ENCODE measurements at regions not wholly inside any gene's neighbourhood (a gene's known extent, or its start where the extent isn't known, plus 50 kb on each side); places are given as distances from the start of the nearest gene placed in this dataset.
"Not testable (repeated sequence)": the region's sequence is repeated elsewhere in the genome, so short reads cannot be mapped to it uniquely, and the experiment has no call there.

DNA sequence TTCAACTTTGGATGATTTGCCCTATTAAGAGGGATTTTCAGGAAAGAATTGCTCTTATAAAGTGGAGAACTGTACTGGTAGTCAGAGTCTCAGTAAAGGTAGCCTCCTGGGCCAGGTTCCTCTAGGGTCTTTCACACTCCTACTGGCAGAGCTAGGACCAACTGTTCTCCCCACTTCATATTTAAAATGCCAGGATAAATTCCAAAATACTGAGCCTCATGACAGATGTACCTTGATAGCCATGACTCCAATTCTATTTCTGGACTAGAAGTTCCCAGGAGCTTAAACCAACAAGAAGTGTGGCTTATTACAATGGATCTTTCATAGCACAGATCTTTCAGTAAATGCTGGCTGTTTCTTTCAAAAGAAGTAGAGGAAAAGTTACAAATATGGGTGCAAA is 126.5 kb downstream of the C12orf75 start:
- DNase-seq = no peak

DNA sequence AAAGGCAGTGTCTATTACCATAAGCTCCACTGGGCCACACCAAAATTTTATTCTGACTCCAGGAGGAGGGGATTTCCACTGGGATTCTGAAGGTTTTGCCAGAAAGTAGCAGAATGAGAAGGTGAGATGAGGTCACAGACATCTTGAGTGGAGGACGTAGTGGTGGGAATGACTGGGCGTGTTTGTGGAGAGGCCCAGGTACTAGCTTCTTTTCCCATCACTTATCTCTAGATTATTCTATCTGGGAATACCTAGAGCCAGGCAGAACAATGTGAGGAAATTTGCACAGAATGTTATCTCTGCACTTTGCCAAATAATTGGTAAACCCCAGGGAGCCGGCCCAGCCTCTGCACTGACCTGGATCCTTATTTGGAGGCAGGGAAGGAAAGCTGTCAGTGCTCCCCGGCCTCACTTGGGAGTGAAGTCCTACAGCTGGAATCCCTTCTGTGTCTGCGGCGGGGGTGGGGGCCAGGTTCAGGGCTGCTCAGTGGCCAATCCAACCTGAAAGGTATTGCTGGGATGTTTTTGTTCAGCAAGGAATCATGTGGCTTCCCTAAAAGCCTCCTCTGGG is 129.4 kb downstream of the C12orf75 start:
- DNase-seq = no peak

DNA sequence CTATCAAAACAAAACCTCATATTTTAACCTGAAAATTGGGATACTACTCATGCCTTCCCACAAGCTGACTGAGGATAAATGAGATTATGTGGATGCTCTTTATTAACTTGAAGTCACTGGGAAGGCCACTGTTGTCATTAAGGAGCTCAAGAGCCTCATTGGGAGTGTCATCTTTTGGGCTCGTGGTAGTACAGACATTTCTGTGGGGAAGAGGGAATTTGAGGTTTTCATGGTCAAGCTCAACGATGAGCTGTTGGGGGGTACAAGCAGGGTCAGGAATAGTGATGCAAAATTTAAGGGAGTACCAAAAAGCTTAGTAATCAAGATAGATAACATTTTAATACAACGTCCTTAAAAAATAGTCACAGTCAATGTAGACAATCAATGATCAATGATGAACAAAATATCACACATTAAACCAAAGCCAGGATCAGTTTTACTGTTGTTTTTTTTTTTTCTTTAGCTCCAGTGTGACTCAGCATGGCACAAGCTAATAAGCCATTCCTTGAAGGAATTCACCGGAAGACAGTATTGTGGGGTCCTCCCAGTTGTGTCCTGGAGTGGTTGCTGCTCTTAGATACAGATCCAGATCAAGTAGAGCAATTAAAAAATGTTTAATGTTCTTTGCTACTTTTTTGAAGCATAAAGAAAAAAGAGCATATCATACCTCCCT is 130.9 kb downstream of the C12orf75 start:
- no peak for DNase-seq

DNA sequence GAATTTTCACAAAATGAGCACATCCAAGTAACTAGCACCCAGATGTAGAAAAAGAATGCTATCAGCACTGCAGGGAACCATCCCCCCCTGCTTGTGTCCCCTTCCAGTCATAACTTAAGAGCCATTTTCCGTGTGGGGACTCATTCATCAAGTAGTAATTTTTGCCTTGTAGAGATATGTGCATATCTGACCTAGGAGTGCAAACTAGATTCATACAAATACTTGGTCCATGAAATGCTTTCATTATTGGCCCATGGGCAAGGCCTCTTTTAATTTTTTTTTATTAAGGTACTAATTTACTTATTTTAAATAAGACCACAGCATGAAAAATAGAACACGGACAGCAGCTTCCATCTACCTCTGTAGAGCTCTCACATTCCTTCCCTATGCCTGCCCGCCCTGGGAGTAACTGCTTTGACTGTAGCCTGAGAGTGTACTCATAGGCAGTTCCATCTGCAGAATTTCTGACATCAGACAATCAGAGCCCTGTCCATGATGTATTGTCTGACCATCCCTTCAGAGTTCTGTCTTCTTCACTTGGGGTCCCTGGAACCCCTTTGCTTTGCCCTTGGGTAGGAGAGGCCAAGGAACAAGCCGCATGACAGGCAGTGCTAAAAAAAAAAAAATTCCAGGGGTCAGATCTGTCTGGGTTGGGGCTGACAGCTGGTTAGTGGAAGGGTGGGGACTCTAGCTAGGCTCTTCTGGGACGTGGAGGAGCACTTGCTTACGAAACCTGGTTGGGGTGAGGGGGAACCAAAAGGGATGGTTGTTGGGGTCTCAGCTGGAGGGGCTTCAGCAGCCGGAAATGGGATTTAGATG is 131.7 kb downstream of the C12orf75 start:
- no peak for DNase-seq

DNA sequence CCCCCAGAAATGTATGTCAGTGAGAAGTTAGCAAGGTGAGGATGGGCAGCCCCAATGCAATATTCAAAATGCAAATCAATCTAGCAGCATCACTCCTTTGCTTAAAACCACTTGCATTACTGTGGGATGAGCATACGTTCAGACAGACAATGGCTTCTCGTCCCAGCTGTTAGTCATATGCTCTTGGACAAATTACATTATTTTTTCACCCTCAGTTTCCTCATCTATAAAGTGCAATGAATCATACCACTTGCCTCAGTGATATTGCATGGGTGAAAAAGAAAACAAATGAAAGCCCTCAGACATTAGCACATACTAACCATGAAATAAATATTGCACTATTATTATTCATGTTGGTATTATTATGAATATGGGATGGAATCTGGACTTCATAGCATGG is 132.3 kb downstream of the C12orf75 start:
- DNase-seq = no peak

DNA sequence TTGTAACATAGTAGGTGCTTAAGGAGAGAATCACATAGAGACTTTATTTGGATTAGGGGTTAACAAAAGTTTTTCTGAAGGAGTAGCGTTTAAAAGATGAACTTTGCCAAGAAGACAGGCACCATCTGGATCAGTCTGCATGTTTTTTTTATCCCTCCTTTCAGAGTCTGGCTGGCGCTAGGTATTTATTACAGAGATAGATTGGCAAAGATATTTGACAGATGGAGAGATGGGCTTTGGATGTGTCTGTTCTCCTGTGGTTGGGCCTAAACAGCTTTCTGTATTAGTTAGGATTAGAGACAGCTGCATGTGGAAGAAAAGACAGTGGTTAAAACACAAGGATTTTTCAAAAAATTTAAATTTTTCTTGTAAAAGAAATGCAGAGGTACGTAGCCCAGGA is 133.9 kb downstream of the C12orf75 start:
- DNase-seq = no peak

DNA sequence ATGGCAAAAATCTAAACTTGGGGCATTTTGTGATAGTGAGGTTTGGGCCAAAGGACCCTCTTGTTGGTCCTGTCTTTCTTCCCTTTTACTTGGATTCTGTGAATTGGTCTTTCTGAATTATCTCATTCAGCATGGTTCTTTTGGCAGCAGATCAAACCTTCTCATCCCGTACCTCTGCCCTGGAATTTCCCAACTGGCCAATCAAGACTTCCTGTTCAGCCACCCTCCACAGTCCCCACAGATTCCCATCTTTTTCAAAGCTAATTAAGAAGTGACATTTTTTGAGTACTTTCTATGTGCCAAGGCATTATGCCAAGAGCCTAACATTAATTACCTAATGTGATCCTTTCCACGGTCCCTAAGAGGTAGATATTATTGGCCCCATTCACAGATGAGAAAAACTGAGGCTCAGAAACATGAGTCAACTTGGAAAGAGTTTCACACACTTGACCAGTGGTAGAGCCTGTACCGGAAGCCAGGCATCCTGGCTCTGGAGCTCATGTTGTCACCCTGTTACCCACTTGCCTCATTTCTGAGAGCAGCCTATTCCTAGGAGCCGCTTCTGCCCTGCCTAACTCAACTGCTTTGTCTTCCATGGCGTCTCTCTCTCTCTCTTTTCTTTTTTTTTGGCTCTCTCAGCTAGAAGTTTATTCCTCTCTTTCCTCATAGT is 135.9 kb downstream of the C12orf75 start:
- DNase-seq = no peak

DNA sequence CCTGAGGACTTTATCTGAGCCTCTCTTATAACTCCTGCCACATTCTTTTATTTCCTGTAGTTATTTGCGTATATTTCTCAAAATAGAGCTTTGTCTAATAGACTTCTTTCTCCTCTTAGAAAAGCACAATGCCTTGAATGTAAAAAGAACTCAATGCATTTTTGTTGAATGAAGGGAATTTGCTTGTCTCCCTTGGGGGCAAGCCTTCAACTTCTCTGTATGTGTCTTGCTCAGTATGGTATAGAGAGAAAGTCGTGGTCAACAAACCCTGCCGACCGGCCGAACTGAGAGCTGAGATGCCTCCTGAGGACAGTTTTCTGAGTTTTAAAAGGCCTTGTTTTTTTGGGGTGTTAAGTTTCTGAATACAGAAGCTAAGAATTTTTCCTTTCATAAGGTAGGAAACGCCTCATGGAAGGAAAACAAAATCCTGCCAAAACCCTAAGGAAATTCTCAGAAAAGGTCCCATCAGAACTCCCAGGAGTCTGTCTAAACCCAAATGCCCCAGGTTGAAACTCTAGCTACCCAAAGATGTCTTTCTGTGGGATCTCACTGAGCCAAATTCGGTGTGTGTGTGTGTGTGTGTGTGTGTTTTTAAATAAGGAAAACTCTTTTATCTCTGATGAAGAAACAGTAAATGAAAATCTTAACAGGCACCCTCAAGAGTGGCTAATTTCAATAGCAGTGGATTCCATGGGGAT is 136.6 kb downstream of the C12orf75 start:
- no peak for DNase-seq

DNA sequence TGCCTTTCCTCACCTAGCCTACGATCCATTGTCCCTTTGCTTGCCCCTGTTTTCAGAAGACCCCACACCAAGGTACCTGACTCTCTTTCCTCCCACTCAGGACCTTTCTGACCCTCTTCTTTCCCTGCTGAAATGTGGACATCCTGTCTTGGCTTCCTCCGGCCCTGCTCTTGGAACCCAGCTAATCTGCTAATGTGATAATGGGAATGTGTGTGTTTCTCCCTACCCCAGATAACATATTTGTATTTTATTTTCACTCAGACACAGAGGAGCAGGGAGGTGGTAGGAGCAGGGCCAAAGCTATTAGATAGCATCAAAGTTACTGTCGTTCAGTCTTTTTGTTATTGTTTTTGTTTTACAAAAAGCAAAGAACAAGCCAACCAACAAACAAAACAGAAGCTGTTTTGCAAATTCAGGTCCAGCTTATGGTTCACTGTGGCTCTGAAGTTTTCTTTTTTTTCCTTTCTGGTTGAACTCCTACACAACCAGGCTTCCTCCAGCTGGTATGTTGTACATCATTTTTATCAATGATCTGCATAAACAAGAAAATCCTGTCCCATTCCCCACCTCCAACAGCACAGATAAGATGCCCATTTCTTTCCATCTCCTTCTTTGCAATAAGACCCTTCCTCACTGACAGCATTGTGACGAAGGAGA is 137.3 kb downstream of the C12orf75 start:
- no peak for DNase-seq

DNA sequence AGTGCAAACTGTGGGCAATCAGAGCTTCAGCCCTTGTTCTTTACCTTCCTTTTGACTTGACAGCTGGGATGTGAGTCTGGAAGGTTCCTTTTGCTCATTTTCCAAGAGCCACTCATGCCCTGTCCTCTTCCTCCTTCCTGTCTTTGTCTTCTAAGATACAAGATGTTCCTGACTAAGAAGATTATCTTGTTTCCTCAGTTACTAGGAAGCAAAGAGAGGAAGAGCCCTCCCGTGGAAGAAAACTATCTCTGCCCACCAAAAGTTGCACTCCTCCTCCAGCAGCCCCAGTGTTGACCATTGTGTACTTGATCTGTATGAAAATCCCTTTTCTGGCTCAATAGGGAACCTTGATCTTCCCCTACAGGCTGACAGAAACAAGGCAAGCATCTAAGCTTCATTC is 138.0 kb downstream of the C12orf75 start:
- DNase-seq = no peak

DNA sequence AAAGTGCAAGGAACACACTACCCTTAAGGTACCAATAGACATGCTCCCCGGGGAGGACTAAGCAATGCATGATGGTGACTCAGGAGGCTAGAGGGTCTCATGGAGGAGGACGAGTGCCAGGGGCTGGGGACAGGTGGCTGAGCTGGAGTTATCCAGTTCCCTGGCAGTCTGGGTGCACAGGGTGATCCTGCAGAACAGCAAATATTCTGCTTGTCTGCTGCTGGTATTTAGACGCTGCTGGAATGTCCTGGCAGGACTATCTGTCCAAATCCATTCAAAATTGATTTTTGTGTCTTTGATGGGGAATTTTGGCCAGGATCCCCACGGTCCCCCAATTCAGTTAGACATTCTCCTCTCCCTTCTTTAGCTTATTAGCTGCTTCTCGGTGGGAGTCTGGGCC is 138.7 kb downstream of the C12orf75 start:
- no peak for DNase-seq

DNA sequence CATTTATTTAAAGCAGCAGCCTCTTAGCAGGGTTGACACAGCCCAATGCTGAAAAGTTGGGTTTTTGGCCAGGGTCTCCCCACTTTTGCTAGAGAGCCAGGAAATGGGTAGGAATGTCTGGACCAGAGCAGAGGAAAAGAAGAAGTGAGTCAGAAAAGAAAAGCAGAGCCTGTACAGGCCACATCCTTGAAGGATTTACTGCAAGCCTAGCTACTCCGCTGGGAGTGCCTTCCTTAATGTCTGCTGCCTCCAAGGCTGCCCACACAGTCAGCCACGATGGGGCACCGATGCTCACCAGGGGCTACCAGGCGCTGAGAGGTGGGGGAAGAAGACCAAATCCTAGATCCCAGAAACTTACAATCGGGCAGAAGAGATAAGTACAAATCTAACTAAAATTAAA is 139.2 kb downstream of the C12orf75 start:
- DNase-seq = no peak

DNA sequence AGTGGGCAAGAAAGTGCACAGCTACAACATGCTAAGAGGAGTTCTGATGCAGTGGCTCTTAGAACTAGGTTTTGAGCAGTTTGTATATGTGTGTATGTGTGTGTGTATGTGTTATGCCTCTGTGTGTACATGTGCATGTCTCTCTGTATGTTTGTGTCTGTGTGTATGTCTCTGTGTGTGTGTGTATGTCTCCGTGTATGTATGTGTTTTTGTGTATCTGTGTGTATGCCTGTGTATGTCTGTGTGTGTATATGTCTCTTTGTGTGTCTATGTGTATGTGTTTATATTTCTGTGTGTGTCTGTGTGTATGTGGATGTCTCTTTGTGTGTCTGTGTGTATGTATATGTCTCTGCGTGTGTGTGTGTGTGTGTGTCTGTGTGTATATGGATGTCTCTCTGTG is 139.6 kb downstream of the C12orf75 start:
- no peak for DNase-seq

DNA sequence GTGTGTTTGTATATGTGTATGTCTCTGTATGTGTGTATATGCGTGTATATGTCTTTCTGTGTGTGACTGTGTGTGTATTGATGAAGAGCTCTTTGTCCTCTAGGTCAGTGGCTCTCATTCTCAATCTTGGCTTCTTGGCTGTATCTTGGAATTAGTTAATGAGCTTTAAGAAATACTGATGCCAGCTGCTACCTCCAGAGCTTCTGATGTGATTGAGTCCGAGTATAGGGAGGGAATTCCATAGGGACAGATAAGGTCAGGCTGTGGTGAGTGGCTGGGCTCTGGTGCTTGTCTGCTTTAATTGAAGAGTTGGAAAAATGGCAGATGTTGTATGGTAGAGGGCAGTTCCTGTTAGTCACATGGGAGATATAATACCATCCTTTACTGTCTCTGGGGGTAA is 140.1 kb downstream of the C12orf75 start:
- no peak for DNase-seq

DNA sequence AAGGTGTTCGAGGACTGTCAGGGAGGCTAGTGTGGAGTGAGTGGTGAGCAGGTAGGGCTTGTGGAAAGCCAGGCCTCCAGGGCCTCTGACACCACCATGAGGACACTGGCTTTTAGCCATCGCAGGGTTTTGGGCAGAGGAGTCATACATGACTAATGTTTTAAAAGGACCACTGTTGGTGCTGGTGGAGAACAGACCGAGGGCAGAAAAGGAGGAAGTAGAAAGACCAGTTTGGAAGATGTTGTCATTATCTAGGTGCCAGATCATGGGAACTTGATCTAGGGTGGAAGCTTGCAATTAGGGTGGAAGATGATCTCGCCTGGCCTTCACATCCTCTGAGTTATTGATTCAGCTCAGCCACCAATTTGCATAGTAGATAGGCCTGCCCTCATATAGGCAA is 144.2 kb downstream of the C12orf75 start:
- no peak for DNase-seq

DNA sequence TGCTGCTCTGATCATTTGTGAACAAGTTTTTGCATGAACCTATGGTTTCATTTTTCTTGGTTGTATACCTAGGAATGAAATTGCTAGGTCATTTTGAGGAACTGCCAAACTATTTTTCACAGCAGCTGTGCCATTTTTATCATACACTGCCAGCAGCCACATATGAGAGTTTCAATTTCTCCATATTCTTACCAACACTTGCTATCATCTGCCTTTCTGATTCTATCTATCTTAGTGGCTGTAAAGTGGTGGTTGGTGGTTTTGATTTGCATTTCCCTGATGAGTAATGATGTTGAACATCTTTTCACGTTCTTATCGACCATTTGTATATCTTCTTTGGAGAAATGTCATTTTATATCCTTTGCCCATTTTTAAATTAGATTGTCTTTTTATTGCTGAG is 146.1 kb downstream of the C12orf75 start:
- DNase-seq = no peak

DNA sequence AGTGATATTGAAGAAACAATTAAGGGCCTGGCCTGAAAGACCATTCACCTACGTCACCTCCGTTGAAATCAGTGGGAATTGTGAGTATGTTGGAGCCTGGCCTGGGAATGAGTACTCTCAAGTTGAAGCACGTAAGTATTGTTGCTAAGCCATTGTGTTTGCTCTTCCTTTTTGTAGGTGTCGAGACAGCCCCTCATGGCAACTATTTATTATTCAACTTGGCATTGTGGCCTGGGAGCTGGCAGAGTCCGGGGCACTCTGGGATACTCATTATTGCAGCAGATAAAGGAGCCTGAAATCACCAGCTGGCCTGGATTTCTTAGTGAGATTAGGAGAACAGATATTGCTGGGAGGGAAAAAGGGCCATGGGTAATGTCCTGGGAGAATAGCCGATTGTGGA is 147.4 kb downstream of the C12orf75 start:
- no peak for DNase-seq

DNA sequence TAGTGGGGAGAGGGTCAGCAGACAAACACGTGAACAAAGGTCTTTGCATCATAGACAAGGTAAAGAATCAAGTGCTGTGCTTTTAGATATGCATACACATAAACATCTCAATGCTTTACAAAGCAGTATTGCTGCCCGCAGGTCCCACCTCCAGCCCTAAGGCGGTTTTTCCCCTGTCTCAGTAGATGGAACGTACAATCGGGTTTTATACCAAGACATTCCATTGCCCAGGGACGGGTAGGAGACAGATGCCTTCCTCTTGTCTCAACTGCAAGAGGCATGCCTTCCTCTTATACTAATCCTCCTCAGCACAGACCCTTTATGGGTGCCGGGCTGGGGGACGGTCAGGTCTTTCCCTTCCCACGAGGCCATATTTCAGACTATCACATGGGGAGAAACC is 148.3 kb downstream of the C12orf75 start:
- DNase-seq = not testable (repeated sequence)

DNA sequence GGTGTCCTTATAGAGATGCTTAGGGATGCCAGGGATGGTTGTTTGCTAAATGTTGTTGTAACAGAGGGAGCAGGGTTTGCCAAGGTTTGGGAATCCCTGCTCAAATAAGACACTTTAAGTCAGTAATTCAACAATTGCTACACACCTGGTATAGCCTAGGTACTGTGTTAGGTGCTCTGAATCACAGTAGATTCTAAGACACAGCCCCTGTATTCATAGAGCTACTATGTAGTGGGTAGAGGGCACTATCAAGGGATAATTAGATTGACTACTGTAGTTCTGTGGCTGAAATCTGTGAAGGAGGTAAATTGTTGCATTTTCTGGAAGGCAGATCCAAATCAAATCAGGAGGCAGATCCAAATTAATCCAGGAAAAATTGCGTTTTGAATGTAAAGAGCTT is 149.2 kb downstream of the C12orf75 start:
- no peak for DNase-seq

DNA sequence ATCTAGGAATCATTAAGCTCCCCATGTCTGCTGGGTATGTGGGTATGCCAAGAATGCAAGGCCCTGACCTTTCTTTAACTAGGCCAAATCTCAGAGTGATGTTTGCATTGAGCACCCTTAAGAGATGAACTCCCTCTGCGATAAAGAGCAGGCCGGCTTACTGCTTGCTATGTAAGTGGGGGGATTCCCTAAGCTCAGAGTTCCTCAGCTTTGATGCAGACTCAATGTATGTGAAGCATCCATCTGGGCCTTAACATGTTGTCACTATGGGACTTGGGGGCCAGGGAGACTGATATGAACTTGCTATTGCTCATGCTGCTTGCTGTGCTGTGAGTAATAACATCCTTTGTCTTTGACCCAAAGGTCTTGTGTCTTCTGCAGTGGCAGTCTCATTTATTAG is 149.7 kb downstream of the C12orf75 start:
- no peak for DNase-seq

DNA sequence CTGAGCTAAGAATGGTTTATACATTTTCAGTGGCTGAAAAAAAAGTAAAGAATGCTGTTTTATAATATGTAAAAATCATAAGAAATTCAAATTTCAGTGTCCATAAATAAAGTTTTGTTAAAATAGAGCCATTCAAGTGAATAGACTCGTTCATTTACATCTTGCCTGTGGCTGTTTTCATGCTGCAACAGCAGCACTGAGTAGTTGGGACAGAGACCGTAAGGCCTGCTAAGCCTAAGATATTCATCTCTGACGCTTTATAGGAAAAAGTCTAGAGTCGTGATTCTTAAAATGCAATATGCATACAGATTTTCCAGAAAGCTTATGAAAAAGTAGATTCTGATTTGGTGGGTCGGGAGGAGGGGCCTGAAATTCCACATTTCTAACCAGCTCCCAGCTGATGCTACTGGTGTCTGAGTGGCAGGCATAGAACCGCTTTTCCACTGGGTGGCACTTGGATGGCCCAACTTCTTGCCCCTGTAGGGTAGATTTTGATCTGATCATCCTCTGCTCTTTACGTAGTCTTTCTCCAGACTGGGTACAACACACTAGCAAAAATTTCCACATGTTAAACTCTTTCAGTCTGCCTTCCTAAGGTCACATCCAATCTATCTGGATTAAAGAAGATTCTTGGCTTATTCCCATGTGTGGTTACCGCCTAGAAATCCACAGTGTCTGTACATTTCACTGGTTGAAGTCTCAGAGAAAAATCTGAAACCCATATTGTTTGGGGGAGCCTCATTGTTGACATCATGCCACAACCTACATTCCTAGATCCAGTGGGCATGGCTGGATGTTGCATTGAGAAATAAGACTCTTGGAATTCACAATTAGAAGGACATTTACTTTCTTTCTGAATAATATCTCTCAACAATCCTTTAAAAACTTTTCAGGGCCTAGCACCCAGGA is 151.2 kb downstream of the C12orf75 start:
- DNase-seq = no peak

Data from CD4-positive, alpha-beta T cell treated with Interferon alpha-2 for 1 hour (primary cell).